Left lung (tissue), 4 donors: ENCODE measurements at regions not wholly inside any gene's neighbourhood (a gene's known extent, or its start where the extent isn't known, plus 50 kb on each side); places are given as distances from the start of the nearest gene placed in this dataset.
"Not testable (repeated sequence)": the region's sequence is repeated elsewhere in the genome, so short reads cannot be mapped to it uniquely, and the experiment has no call there.

ENCODE experiments used
- ATAC-seq: fragments of 200-7000 bp; cut with Tn5 transposase; one replicate; pipeline ENCODE4 v1.9.1; 2020; ENCODE audit warnings: moderate library complexity
- DNase-seq, 4 donors: peaks; one replicate each; pipeline ENCODE4 v3.0.0-alpha.2; 2013 to 2020
- H3K27ac ChIP-seq, 2 donors: fragments of 200-600 bp; sonication (generic) in 1 of 2; one replicate each; pipeline versions ENCODE4 v1.5.0 to v1.8.0; 2020 to 2021
- H3K27me3 ChIP-seq, 2 donors: fragments of 200-600 bp; sonication (generic) in 1 of 2; one replicate each; pipeline versions ENCODE4 v1.5.0 to v1.8.0; 2020 to 2021
- H3K36me3 ChIP-seq, 2 donors: fragments of 200-600 bp; sonication (generic) in 1 of 2; one replicate each; pipeline versions ENCODE4 v1.5.0 to v1.8.0; 2020 to 2021
- H3K4me1 ChIP-seq, 2 donors: fragments of 200-600 bp; one replicate each; pipeline ENCODE4 v1.8.0; 2021
- H3K4me3 ChIP-seq, 2 donors: fragments of 200-600 bp; sonication (generic) in 1 of 2; one replicate each; pipeline versions ENCODE4 v1.5.0 to v1.8.0; 2020 to 2021; ENCODE audit warnings: mild to moderate bottlenecking in 1 of 2
- H3K9me3 ChIP-seq, 2 donors: fragments of 200-600 bp; sonication (generic) in 1 of 2; one replicate each; pipeline versions ENCODE4 v1.5.0 to v1.8.0; 2020 to 2021
- intact Hi-C, 2 donors: fragments of 100-400 bp; cut with DNase I; formaldehyde crosslinking; loops; one replicate each; pipeline versions ENCODE4 v1.11.2 to v1.14.2; 2022
- TF ChIP-seq, protein P1 (sequence below), 2 donors: fragments of 200-600 bp; sonication (generic) in 1 of 2; IDR thresholded peaks; one replicate each; pipeline versions ENCODE4 v1.5.0 to v1.8.0; 2021; ENCODE audit warnings: antibody characterized with exemption in 2 of 2
- donor health status: DM: no; HTN: yes; CAD: no.
- donor health status: DM: no; HTN: no; CAD: no.

DNA sequence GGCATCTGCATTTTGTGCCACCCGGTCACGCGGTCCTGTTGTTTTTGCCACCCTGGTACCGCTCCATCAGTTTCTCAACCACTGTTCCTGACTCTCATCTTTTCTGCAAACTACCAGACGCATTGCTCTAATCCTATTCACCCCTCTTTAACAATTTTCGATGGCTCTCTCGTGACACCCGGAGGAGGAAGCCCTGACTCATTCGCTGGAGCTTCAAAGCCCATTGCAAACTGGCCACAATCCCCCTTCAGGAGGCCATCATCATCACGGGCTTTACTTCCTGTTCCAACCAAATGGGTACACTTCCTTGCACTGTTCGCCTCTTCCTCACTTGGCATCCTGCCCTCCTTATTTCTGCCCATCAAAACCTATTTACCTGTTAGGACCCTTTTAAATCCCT lies 155.3 kb downstream of the RGS9 start:
- H3K9me3 ChIP-seq, result no peaks in the 10 kb centered on the region
- ATAC-seq (no peak), DNase-seq (no peak)
- no peaks in the 10 kb centered on the region for H3K27me3 ChIP-seq
- H3K4me1 ChIP-seq, result peaks cover 0 to 4% of the 10 kb centered on the region in 2 donors
- no peaks in the 10 kb centered on the region for H3K36me3 ChIP-seq
- intact Hi-C loops, result loop anchor here in 1 of 2 donors (10.0 kb wide), 1 partner anchor 262 kb away; no protein-coding TSS in a partner anchor
- H3K27ac ChIP-seq, result no peak overlapping the region
- TF ChIP-seq, protein P1, sequence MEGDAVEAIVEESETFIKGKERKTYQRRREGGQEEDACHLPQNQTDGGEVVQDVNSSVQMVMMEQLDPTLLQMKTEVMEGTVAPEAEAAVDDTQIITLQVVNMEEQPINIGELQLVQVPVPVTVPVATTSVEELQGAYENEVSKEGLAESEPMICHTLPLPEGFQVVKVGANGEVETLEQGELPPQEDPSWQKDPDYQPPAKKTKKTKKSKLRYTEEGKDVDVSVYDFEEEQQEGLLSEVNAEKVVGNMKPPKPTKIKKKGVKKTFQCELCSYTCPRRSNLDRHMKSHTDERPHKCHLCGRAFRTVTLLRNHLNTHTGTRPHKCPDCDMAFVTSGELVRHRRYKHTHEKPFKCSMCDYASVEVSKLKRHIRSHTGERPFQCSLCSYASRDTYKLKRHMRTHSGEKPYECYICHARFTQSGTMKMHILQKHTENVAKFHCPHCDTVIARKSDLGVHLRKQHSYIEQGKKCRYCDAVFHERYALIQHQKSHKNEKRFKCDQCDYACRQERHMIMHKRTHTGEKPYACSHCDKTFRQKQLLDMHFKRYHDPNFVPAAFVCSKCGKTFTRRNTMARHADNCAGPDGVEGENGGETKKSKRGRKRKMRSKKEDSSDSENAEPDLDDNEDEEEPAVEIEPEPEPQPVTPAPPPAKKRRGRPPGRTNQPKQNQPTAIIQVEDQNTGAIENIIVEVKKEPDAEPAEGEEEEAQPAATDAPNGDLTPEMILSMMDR (IDR thresholded peaks at IDR 0.05), result no peak
- H3K4me3 ChIP-seq, result no peak overlapping the region

DNA sequence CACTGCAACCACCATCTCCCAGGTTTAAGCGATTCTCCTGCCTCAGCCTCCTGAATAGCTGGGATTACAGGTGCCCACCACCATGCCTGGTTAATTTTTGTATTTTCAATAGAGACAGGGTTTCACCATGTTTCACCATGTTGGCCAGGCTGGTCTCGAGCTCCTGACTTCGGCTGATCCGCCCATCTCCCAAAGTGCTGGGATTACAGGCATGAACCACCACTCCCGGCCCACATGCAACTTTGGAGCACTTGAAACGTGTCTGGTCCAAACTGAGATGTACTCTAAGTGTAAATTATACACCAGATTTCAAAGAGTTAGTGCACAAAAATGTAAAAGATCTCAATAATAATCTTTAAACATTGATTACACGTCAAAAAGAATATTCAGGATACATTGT lies 154.1 kb downstream of the RGS9 start:
- H3K27me3 ChIP-seq, H3K4me1 ChIP-seq, H3K4me3 ChIP-seq, ATAC-seq, H3K36me3 ChIP-seq, H3K9me3 ChIP-seq, H3K27ac ChIP-seq, DNase-seq: not testable (repeated sequence)
- intact Hi-C loops, result loop anchor here in 1 of 2 donors (10.0 kb wide), 1 partner anchor 264 kb away; no protein-coding TSS in a partner anchor

DNA sequence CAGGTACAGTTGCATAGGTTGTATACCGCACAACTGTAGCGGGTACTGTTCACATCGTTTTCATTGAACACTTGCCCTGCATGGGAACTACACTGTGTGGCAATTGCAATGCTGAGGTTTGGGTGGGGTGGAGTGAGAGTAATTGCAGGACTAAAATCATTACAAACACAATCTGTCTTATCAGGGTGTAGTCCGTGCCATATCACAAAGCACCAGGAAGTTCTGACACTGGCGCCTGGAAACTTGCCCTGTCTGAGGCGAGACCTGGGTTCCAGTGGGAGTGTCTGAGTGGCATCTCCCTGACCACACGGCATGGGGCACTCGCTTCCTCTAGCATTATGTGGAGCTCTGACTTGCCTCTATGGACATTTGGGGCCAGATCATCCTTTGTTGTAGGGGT lies 153.4 kb downstream of the RGS9 start:
- Histone ChIP-seq H3K36me3 (no peaks in the 10 kb centered on the region), H3K27ac (no peak overlapping the region), H3K4me1 (peaks cover 0 to 4% of the 10 kb centered on the region in 2 donors), H3K9me3 (no peaks in the 10 kb centered on the region), H3K27me3 (no peaks in the 10 kb centered on the region), H3K4me3 (no peak overlapping the region)
- TF ChIP-seq, protein P1 (IDR thresholded peaks at IDR 0.05), result no peak
- ATAC-seq, result no peak
- no peak for DNase-seq
- intact Hi-C loops, result loop anchor here in 1 of 2 donors (10.0 kb wide), 1 partner anchor 264 kb away; no protein-coding TSS in a partner anchor

DNA sequence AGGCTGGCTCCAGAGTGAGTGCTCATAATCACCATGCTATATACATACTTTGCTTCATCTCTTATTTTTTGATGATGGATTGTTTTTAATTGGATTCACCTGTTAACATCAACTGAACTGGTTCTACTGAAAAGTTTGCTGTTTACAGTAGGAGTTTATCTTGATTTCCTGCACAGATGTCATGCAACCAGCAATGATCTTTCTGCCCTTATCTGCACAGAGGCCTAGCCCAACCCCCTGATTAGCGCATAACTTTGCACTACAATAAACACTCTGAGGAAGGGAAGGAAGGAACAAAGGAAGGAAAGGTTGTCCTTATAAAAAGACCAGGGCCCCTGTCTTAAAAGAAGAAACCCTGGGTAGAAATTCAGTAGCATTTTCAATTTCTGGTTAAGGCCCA lies 152.9 kb downstream of the RGS9 start:
- no peaks in the 10 kb centered on the region for H3K36me3 ChIP-seq
- H3K27ac ChIP-seq, result no peak overlapping the region
- TF ChIP-seq, protein P1 (IDR thresholded peaks at IDR 0.05), result no peak
- intact Hi-C loops, result loop anchor here in 1 of 2 donors (10.0 kb wide), 1 partner anchor 265 kb away; no protein-coding TSS in a partner anchor
- H3K4me1 ChIP-seq, result peaks cover 0 to 4% of the 10 kb centered on the region in 2 donors
- H3K27me3 ChIP-seq, result no peaks in the 10 kb centered on the region
- H3K4me3 ChIP-seq, result no peak overlapping the region
- no peaks in the 10 kb centered on the region for H3K9me3 ChIP-seq
- ATAC-seq (no peak), DNase-seq (no peak)

DNA sequence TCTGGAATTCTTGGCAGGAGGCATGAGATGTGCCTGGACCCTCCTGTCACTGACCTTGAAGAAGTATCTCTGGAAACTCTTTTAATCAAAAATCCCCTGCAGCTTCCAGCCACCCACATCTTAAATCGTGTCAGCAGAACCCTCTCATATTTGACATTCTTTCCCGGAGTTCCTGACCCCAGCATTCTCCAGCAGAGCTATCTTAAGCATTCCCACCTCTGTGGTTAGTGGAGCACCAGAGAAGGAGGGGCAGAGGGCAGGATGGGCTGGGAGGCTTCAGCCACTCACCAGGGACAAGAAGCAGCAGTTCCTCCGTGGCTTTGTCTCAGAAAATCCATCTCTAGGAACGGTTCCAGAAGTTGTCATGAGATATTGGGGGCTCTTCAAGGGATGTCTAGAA lies 149.9 kb downstream of the RGS9 start:
- Histone ChIP-seq H3K27me3 (no peaks in the 10 kb centered on the region), H3K4me3 (no peak overlapping the region), H3K9me3 (no peaks in the 10 kb centered on the region), H3K4me1 (no peaks in the 10 kb centered on the region), H3K36me3 (no peaks in the 10 kb centered on the region), H3K27ac (no peak overlapping the region)
- TF ChIP-seq, protein P1 (IDR thresholded peaks at IDR 0.05), result no peak
- ATAC-seq (no peak), DNase-seq (no peak)
- intact Hi-C loops, result no loop called here

DNA sequence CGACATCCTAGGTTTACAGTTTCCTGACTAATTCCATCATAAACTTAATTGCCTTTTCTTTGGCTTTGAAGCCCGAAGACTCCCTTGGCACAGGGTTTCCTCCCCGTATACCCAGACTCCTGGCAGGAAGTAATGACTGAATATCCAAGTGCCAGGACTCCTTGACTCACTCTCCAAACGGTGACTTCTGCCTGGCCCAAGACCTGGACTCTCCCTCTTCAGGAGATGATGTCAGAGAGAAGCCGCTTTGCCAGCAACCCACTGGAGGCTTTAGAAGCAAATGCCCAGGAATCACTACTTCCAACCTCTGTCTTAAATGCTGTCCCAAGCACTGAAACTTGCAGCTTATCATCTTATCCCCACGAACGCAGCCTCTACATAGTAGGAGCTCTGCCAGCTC lies 146.5 kb downstream of the RGS9 start:
- H3K36me3 ChIP-seq, result no peaks in the 10 kb centered on the region
- no peak for ATAC-seq
- no peak overlapping the region for H3K27ac ChIP-seq
- no peak overlapping the region for H3K4me3 ChIP-seq
- H3K9me3 ChIP-seq, result no peaks in the 10 kb centered on the region
- DNase-seq, result no peak
- intact Hi-C loops, result no loop called here
- no peaks in the 10 kb centered on the region for H3K4me1 ChIP-seq
- H3K27me3 ChIP-seq, result no peaks in the 10 kb centered on the region
- TF ChIP-seq, protein P1 (IDR thresholded peaks at IDR 0.05), result no peak
